PC-9 (cell line): ENCODE measurements at regions not wholly inside any gene's neighbourhood (a gene's known extent, or its start where the extent isn't known, plus 50 kb on each side); places are given as distances from the start of the nearest gene placed in this dataset.

Experiments used
- BruUV-seq: library from RNA; stranded (reverse); fragments of 400-500 nt; replicated peaks from 2 replicates; lab custom pipeline; 2021; lab: Mats Ljungman, UMichigan
- CTCF ChIA-PET: fragments of 300-600 bp; sonication (Branson Sonifier 250); formaldehyde crosslinking; loops from one replicate; lab custom pipeline; 2022; ENCODE audit warnings: antibody characterized with exemption; lab: Charles Lee
- POLR2A ChIA-PET: fragments of 300-600 bp; sonication (Branson Sonifier 250); formaldehyde crosslinking; loops from one replicate; lab custom pipeline; 2022; ENCODE audit warnings: antibody characterized with exemption; ENCODE audit not compliant: unreplicated experiment; lab: Charles Lee
- DNase-seq, 2 experiments: peaks; one replicate each; pipeline versions ENCODE4 v3.0.0 to v3.0.0-alpha.2; 2015 to 2022; ENCODE audit warnings: mixed read lengths in 1 of 2
- H2AFZ ChIP-seq: fragments of 200-600 bp; sonication (generic); 2 replicates; pipeline ENCODE4 v1.8.1; 2017; ENCODE audit warnings: antibody characterized with exemption
- H3F3A ChIP-seq: fragments of 200-600 bp; sonication (generic); 2 replicates; pipeline ENCODE4 v1.8.1; 2017; ENCODE audit warnings: antibody characterized with exemption, mild to moderate bottlenecking, low read depth; ENCODE audit not compliant: insufficient read depth
- H3K27ac ChIP-seq: fragments of 200-600 bp; sonication (generic); 2 replicates; pipeline ENCODE4 v1.6.1; 2016; ENCODE audit warnings: mixed run types
- H3K27me3 ChIP-seq: fragments of 200-600 bp; sonication (generic); 2 replicates; pipeline ENCODE4 v1.6.1; 2016; ENCODE audit warnings: low read depth, mixed run types; ENCODE audit not compliant: insufficient read depth
- H3K36me3 ChIP-seq: fragments of 200-600 bp; sonication (generic); 2 replicates; pipeline ENCODE4 v1.6.1; 2016; ENCODE audit warnings: low read depth, mixed run types
- H3K4me1 ChIP-seq: fragments of 200-600 bp; sonication (generic); replicated peaks from 2 replicates; pipeline ENCODE4 v1.6.1; 2016; ENCODE audit warnings: mixed run types; ENCODE audit not compliant: insufficient read depth
- H3K4me2 ChIP-seq: fragments of 200-600 bp; sonication (generic); 2 replicates; pipeline ENCODE4 v1.6.1; 2017; ENCODE audit warnings: mixed run types
- H3K4me3 ChIP-seq: fragments of 200-600 bp; sonication (generic); 2 replicates; pipeline ENCODE4 v1.6.1; 2016; ENCODE audit warnings: mixed run types
- H3K79me2 ChIP-seq: fragments of 200-600 bp; sonication (generic); 2 replicates; pipeline ENCODE4 v1.6.1; 2017; ENCODE audit warnings: low read depth, mixed run types
- H3K9me2 ChIP-seq: fragments of 200-600 bp; sonication (generic); 2 replicates; pipeline ENCODE4 v1.8.1; 2017; ENCODE audit warnings: mild to moderate bottlenecking; ENCODE audit not compliant: insufficient read depth
- H3K9me3 ChIP-seq: fragments of 200-600 bp; sonication (generic); 2 replicates; pipeline ENCODE4 v1.8.1; 2016; ENCODE audit warnings: low read depth; ENCODE audit not compliant: insufficient read depth
- H4K20me1 ChIP-seq: fragments of 200-600 bp; sonication (generic); 2 replicates; pipeline ENCODE4 v1.8.1; 2017; ENCODE audit not compliant: insufficient read depth
- EZH2 ChIP-seq: fragments of 200-600 bp; sonication (generic); IDR thresholded peaks from 2 replicates; pipeline ENCODE4 v1.8.0; 2017; ENCODE audit warnings: antibody characterized with exemption, low read depth
- intact Hi-C: fragments of 100-400 bp; cut with micrococcal nuclease; formaldehyde crosslinking; loops from one replicate; pipeline ENCODE4 v1.10.0; 2022; ENCODE audit not compliant: unreplicated experiment
- TF ChIP-seq, protein P1 (sequence below): fragments of 200-600 bp; sonication (generic); conservative IDR thresholded peaks from 2 replicates; pipeline ENCODE4 v1.6.1; 2017; ENCODE audit warnings: mixed run types, antibody characterized with exemption, mild to moderate bottlenecking, moderate library complexity

GRCh38 chr1:88237058-88237457 is 447.0 kb upstream of the PKN2 start:
- no peak for TF ChIP-seq EZH2
- TF ChIP-seq, protein P1, sequence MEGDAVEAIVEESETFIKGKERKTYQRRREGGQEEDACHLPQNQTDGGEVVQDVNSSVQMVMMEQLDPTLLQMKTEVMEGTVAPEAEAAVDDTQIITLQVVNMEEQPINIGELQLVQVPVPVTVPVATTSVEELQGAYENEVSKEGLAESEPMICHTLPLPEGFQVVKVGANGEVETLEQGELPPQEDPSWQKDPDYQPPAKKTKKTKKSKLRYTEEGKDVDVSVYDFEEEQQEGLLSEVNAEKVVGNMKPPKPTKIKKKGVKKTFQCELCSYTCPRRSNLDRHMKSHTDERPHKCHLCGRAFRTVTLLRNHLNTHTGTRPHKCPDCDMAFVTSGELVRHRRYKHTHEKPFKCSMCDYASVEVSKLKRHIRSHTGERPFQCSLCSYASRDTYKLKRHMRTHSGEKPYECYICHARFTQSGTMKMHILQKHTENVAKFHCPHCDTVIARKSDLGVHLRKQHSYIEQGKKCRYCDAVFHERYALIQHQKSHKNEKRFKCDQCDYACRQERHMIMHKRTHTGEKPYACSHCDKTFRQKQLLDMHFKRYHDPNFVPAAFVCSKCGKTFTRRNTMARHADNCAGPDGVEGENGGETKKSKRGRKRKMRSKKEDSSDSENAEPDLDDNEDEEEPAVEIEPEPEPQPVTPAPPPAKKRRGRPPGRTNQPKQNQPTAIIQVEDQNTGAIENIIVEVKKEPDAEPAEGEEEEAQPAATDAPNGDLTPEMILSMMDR = no peak
- H3K4me2 ChIP-seq = no peak overlapping the region
- H2AFZ ChIP-seq = no peak overlapping the region
- intact Hi-C loops = no loop called here
- CTCF ChIA-PET = no interaction called here
- no peaks in the 10 kb centered on the region for H3F3A ChIP-seq
- H3K27me3 ChIP-seq = no peaks in the 10 kb centered on the region
- no peaks in the 10 kb centered on the region for H3K79me2 ChIP-seq
- no TSS peak for BruUV-seq
- no peaks in the 10 kb centered on the region for H4K20me1 ChIP-seq
- no peaks in the 10 kb centered on the region for H3K4me1 ChIP-seq
- H3K4me3 ChIP-seq = no peak overlapping the region
- H3K36me3 ChIP-seq = no peaks in the 10 kb centered on the region
- H3K9me2 ChIP-seq = no peaks in the 10 kb centered on the region
- no peaks in the 10 kb centered on the region for H3K9me3 ChIP-seq
- H3K27ac ChIP-seq = no peak overlapping the region
- no peak for DNase-seq
- POLR2A ChIA-PET = no interaction called here

DNA sequence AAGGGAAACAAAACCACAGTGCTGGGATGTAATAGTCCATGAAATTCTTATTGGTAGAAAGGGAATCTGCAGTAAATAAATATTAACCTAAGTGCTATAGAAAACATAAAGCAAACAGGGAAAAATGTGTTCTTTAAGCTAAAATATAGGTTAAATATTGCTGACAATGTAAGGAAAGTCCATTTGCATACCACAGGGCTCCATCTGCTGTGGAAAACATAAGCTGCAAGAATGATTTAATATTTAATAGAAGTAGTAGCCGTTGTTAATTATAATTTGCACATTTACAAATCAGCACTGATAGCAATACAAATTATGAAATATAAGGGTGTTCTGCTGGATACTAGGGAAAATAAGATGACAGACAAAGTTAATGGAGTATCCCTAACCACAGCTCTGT is 444.9 kb upstream of the PKN2 start:
- Histone ChIP-seq H3K27ac (no peak overlapping the region), H3K9me3 (no peaks in the 10 kb centered on the region), H3K79me2 (no peaks in the 10 kb centered on the region), H3K4me2 (no peak overlapping the region), H3F3A (no peaks in the 10 kb centered on the region), H3K9me2 (no peaks in the 10 kb centered on the region), H3K4me3 (no peak overlapping the region), H4K20me1 (no peaks in the 10 kb centered on the region), H3K36me3 (no peaks in the 10 kb centered on the region), H3K4me1 (no peaks in the 10 kb centered on the region), H3K27me3 (no peaks in the 10 kb centered on the region), H2AFZ (no peak overlapping the region)
- DNase-seq = no peak
- TF ChIP-seq, protein P1 = no peak; the same call in 1 of the 2 replicates
- no peak for TF ChIP-seq EZH2
- BruUV-seq = no TSS peak
- intact Hi-C loops = no loop called here
- POLR2A ChIA-PET = interaction anchor here (0.6 kb wide), 1 partner anchor 126 kb away, joined by 6 read pairs; no protein-coding TSS in a partner anchor
- CTCF ChIA-PET = interaction anchor here (0.7 to 1.2 kb wide), 2 partner anchors 59 to 959 kb away, joined by 3 to 5 read pairs; no protein-coding TSS in a partner anchor

- Histone ChIP-seq H3K9me2 (0 out of 2 replicates have a peak, but pooled peaks cover 3% of the 10 kb centered on the region), H3K9me3 (no peaks in the 10 kb centered on the region), H3K27me3 (no peaks in the 10 kb centered on the region), H3K27ac (no peak overlapping the region), H3K4me2 (no peak overlapping the region), H2AFZ (no peak overlapping the region), H3K4me3 (no peak overlapping the region), H3F3A (no peaks in the 10 kb centered on the region), H3K79me2 (no peaks in the 10 kb centered on the region), H4K20me1 (no peaks in the 10 kb centered on the region), H3K36me3 (no peaks in the 10 kb centered on the region), H3K4me1 (no peaks in the 10 kb centered on the region)
- ChIA-PET CTCF (no interaction called here), POLR2A (no interaction called here)
- intact Hi-C loops = no loop called here
- no TSS peak for BruUV-seq
- DNase-seq = no peak
- no peak for TF ChIP-seq EZH2
- TF ChIP-seq, protein P1 = no peak
These were observed 436.4 kb upstream of the PKN2 start for GRCh38 chr1:88247666-88248065.
